ENCODE measurements at regions not wholly inside any gene's neighbourhood (a gene's known extent, or its start where the extent isn't known, plus 50 kb on each side); places are given as distances from the start of the nearest gene placed in this dataset.

GRCh38 chr10:126798649-126799048 is 106.6 kb upstream of the DOCK1 start:
- TF ChIP-seq CTCF (IDR thresholded peaks at IDR 0.05) (no peak), POLR2A (IDR thresholded peaks at IDR 0.05) (no peak), POLR2AphosphoS5 (IDR thresholded peaks at IDR 0.05) (no peak)
